HepG2 (cell line): ENCODE measurements at regions not wholly inside any gene's neighbourhood (a gene's known extent, or its start where the extent isn't known, plus 50 kb on each side); places are given as distances from the start of the nearest gene placed in this dataset.

ENCODE experiments used
- ATAC-seq: fragments of 200-7000 bp; cut with Tn5 transposase; 3 replicates; pipeline ENCODE4 v1.9.1; 2020; ENCODE audit warnings: mild to moderate bottlenecking, moderate library complexity
- BruUV-seq: library from RNA; stranded (reverse); fragments of 400-500 nt; replicated peaks from 2 replicates; lab custom pipeline; 2021; lab: Mats Ljungman, UMichigan
- CTCF ChIA-PET: fragments of 300-600 bp; formaldehyde crosslinking; extraction: SDS; loops from one replicate; lab custom pipeline; 2021; ENCODE audit warnings: low total read pairs, inconsistent platforms, low intra/inter-chr PET ratio; lab: Yijun Ruan, JAX
- POLR2A ChIA-PET: fragments of 350-600 bp; sonication (Branson Sonifier 250); formaldehyde crosslinking; loops from one replicate; lab custom pipeline; 2020; ENCODE audit warnings: antibody characterized with exemption, inconsistent platforms; lab: Yijun Ruan, JAX
- DNase-seq: peaks from one replicate; pipeline ENCODE4 v3.0.0-alpha.2; 2015; ENCODE audit warnings: low spot score
- FAIRE-seq: peaks from 3 replicates; lab custom pipeline; 2011; peaks lifted over from hg19 to GRCh38; lab: Jason Lieb, UNC
- H2AFZ ChIP-seq: one replicate; pipeline ENCODE4 v1.6.1; 2011; ENCODE audit warnings: low read length, inconsistent platforms
- H3K27ac ChIP-seq: fragments of 300-600 bp; 3 replicates; pipeline ENCODE4 v1.8.0; 2011; ENCODE audit warnings: mixed run types, mild to moderate bottlenecking, mixed read lengths, low read length, inconsistent platforms; ENCODE audit not compliant: insufficient read depth; ENCODE audit errors: extremely low read length
- H3K27me3 ChIP-seq, 2 experiments: fragments of 200-600 bp in 1 of 2; 2 replicates in 1 of 2; 3 replicates in 1 of 2; pipeline versions ENCODE4 v1.6.0 to v1.8.0; 2011; ENCODE audit warnings: low read length in 2 of 2, mild to moderate bottlenecking in 2 of 2, moderate library complexity in 2 of 2, inconsistent platforms in 1 of 2; ENCODE audit not compliant: insufficient read depth in 2 of 2, control insufficient read depth in 1 of 2
- H3K36me3 ChIP-seq, 2 experiments: fragments of 200-600 bp in 1 of 2; replicated peaks in 1 of 2; 2 replicates in 1 of 2; 3 replicates in 1 of 2; pipeline versions ENCODE4 v1.5.1 to v1.8.0; 2011; ENCODE audit warnings: low read length in 2 of 2, inconsistent platforms in 1 of 2; ENCODE audit not compliant: insufficient read depth in 2 of 2, control insufficient read depth in 1 of 2
- H3K4me1 ChIP-seq: 2 replicates; pipeline ENCODE4 v1.5.1; 2012; ENCODE audit warnings: low read length, inconsistent platforms; ENCODE audit not compliant: insufficient read depth
- H3K4me2 ChIP-seq: 2 replicates; pipeline ENCODE4 v1.6.0; 2011; ENCODE audit warnings: low read depth, low read length, inconsistent platforms
- H3K4me3 ChIP-seq, 3 experiments: fragments of 200-600 bp in 1 of 3; sonication (generic), shearing (Covaris generic) in 1 of 3; replicated peaks in 1 of 3; 2 replicates each; pipeline ENCODE4 v1.5.1; 2011 to 2016; ENCODE audit warnings: low read length in 3 of 3, inconsistent platforms in 2 of 3, low read depth in 2 of 3, mild to moderate bottlenecking in 2 of 3, control low read depth in 1 of 3, mixed read lengths in 1 of 3; ENCODE audit not compliant: insufficient read depth in 1 of 3
- H3K79me2 ChIP-seq: one replicate; pipeline ENCODE4 v1.6.1; 2011; ENCODE audit warnings: low read length, inconsistent platforms; ENCODE audit not compliant: insufficient read depth
- H3K9ac ChIP-seq: 2 replicates; pipeline ENCODE4 v1.6.0; 2011; ENCODE audit warnings: mild to moderate bottlenecking, low read depth, low read length, inconsistent platforms; ENCODE audit not compliant: insufficient read depth
- H3K9me3 ChIP-seq: 2 replicates; pipeline ENCODE4 v1.5.1; 2012; ENCODE audit warnings: mild to moderate bottlenecking, low read length
- H4K20me1 ChIP-seq: 2 replicates; pipeline ENCODE4 v1.6.0; 2011; ENCODE audit warnings: inconsistent platforms, mild to moderate bottlenecking, low read length, moderate library complexity; ENCODE audit not compliant: insufficient read depth
- DPF2 ChIP-seq: sonication (generic); formaldehyde crosslinking; IDR thresholded peaks from 2 replicates; pipeline ENCODE4 v1.4.0; 2020; ENCODE audit warnings: mild to moderate bottlenecking, low read depth, missing genetic modification reagents, borderline replicate concordance
- FLYWCH1 ChIP-seq: sonication (generic); formaldehyde crosslinking; IDR thresholded peaks from 2 replicates; pipeline ENCODE4 v1.8.1; 2023; ENCODE audit warnings: mild to moderate bottlenecking, missing genetic modification reagents
- MLLT10 ChIP-seq: sonication (generic); formaldehyde crosslinking; IDR thresholded peaks from 2 replicates; pipeline ENCODE4 v1.4.0; 2020; ENCODE audit warnings: missing genetic modification reagents
- PHB2 ChIP-seq: fragments of 450-650 bp; IDR thresholded peaks from 2 replicates; pipeline ENCODE4 v1.6.1; 2018; ENCODE audit not compliant: partially characterized antibody
- SIN3A ChIP-seq: IDR thresholded peaks from 2 replicates; pipeline ENCODE4 v1.6.1; 2011; ENCODE audit warnings: low read depth, mild to moderate bottlenecking, control low read depth, low read length, borderline replicate concordance
- TOE1 ChIP-seq: sonication (generic); formaldehyde crosslinking; IDR thresholded peaks from 2 replicates; pipeline ENCODE4 v1.4.0; 2020; ENCODE audit warnings: mild to moderate bottlenecking, missing genetic modification reagents
- ZBTB14 ChIP-seq: sonication (generic); formaldehyde crosslinking; IDR thresholded peaks from 2 replicates; pipeline ENCODE4 v1.4.0; 2020; ENCODE audit warnings: missing genetic modification reagents
- ZMAT5 ChIP-seq: sonication (generic); formaldehyde crosslinking; IDR thresholded peaks from 2 replicates; pipeline ENCODE4 v1.5.0; 2020; ENCODE audit warnings: mild to moderate bottlenecking, low read depth, missing genetic modification reagents, borderline replicate concordance
- ZNF747 ChIP-seq: sonication (generic); formaldehyde crosslinking; IDR thresholded peaks from 2 replicates; pipeline ENCODE4 v1.8.1; 2023; ENCODE audit warnings: missing genetic modification reagents, mild to moderate bottlenecking, borderline replicate concordance
- ZNF761 ChIP-seq: sonication (generic); formaldehyde crosslinking; conservative IDR thresholded peaks from 2 replicates; pipeline ENCODE4 v1.4.0; 2020; ENCODE audit warnings: mild to moderate bottlenecking, missing genetic modification reagents
- ZNF768 ChIP-seq: sonication (generic); formaldehyde crosslinking; IDR thresholded peaks from 2 replicates; pipeline ENCODE4 v1.4.0; 2020; ENCODE audit warnings: missing genetic modification reagents
- ZSCAN31 ChIP-seq: sonication (generic); formaldehyde crosslinking; IDR thresholded peaks from 2 replicates; pipeline ENCODE4 v1.5.0; 2020; ENCODE audit warnings: low read depth, mild to moderate bottlenecking, missing genetic modification reagents
- WGBS: methylation state at CpG from one replicate; pipeline ENCODE4 v1.1.6; 2017; ENCODE audit warnings: low lambda C conversion rate; 5-methylcytosine and 5-hydroxymethylcytosine counted together
- in situ Hi-C: cut with HindIII; loops from 2 replicates; pipeline ENCODE4 v1.10.0; 2017; ENCODE audit warnings: low pct_unique_long_range_greater_than_20kb; ENCODE audit not compliant: extremely low pct_ligation_motif_present
- intact Hi-C: fragments of 100-400 bp; cut with micrococcal nuclease; formaldehyde crosslinking; loops from one replicate; pipeline ENCODE4 v1.10.0; 2022; ENCODE audit not compliant: unreplicated experiment

- DNase-seq (no peak), ATAC-seq (no peak), FAIRE-seq (no peak)
- Histone ChIP-seq H3K79me2 (no peaks in the 10 kb centered on the region), H3K27me3 (no peaks in the 10 kb centered on the region), H3K36me3 (no peaks in the 10 kb centered on the region), H4K20me1 (no peaks in the 10 kb centered on the region), H3K27ac (no peak overlapping the region), H3K9ac (no peak overlapping the region), H3K9me3 (peaks cover 78% of the 10 kb centered on the region), H3K4me3 (no peak overlapping the region), H2AFZ (no peak overlapping the region), H3K4me1 (no peaks in the 10 kb centered on the region), H3K4me2 (no peak overlapping the region)
- intact Hi-C loops (no loop called here), in situ Hi-C loops (no loop called here)
- ChIA-PET POLR2A (no interaction called here), CTCF (no interaction called here)
- BruUV-seq: no TSS peak
- no peak for TF ChIP-seq ZNF747
- TF ChIP-seq SIN3A: no peak
- no peak for TF ChIP-seq ZNF768 (CRISPR knock-in tag)
- TF ChIP-seq MLLT10: no peak
- no peak for TF ChIP-seq ZMAT5 (CRISPR knock-in tag)
- TF ChIP-seq FLYWCH1 (CRISPR knock-in tag): no peak
- TF ChIP-seq DPF2 (CRISPR knock-in tag): no peak
- no peak for TF ChIP-seq ZNF761 (CRISPR knock-in tag)
- no peak for TF ChIP-seq TOE1 (CRISPR knock-in tag)
- no peak for TF ChIP-seq ZSCAN31 (CRISPR knock-in tag)
- TF ChIP-seq ZBTB14 (CRISPR knock-in tag): no peak
- no peak for TF ChIP-seq PHB2
- WGBS: 4% methylated on average over 1 of the region's 1 CpG
Observed at GRCh38 chr21:21807598-21807903, 809.3 kb downstream of the NCAM2 start.
